ENCODE measurements at regions not wholly inside any gene's neighbourhood (a gene's known extent, or its start where the extent isn't known, plus 50 kb on each side); places are given as distances from the start of the nearest gene placed in this dataset.

- TF ChIP-seq POLR2A (IDR thresholded peaks at IDR 0.05) (no peak), CTCF (IDR thresholded peaks at IDR 0.05) (no peak)
Measured at GRCh38 chrX:3509934-3510333, 163.5 kb upstream of the MXRA5 start.

All from heart left ventricle (tissue), 13 donors.